Astrocyte (in vitro differentiated cells and primary cell): ENCODE measurements at regions not wholly inside any gene's neighbourhood (a gene's known extent, or its start where the extent isn't known, plus 50 kb on each side); places are given as distances from the start of the nearest gene placed in this dataset.

Experiments used
- DNase-seq: peaks from one replicate; pipeline ENCODE4 v3.0.0-alpha.2; 2010; ENCODE audit warnings: low read depth
- FAIRE-seq: peaks from 2 replicates; lab custom pipeline; 2011; peaks lifted over from hg19 to GRCh38; lab: Jason Lieb, UNC
- H2AFZ ChIP-seq: 2 replicates; pipeline ENCODE4 v1.6.0; 2012; ENCODE audit warnings: low read depth, low read length, inconsistent platforms
- H3K27ac ChIP-seq: 2 replicates; pipeline ENCODE4 v1.5.1; 2011; ENCODE audit warnings: low read depth, low read length, inconsistent platforms
- H3K27me3 ChIP-seq: 2 replicates; pipeline ENCODE4 v1.6.0; 2011; ENCODE audit warnings: low read length, inconsistent platforms; ENCODE audit not compliant: insufficient read depth
- H3K36me3 ChIP-seq: 2 replicates; pipeline ENCODE4 v1.5.1; 2011; ENCODE audit warnings: low read length, inconsistent platforms; ENCODE audit not compliant: insufficient read depth
- H3K4me1 ChIP-seq: 2 replicates; pipeline ENCODE4 v1.5.1; 2011; ENCODE audit warnings: low read length, inconsistent platforms; ENCODE audit not compliant: insufficient read depth
- H3K4me2 ChIP-seq: 2 replicates; pipeline ENCODE4 v1.6.0; 2012; ENCODE audit warnings: low read length, inconsistent platforms
- H3K4me3 ChIP-seq: 2 replicates; pipeline ENCODE4 v1.5.1; 2011; ENCODE audit warnings: low read depth, mild to moderate bottlenecking, low read length, inconsistent platforms; ENCODE audit not compliant: insufficient read depth
- H3K79me2 ChIP-seq: 2 replicates; pipeline ENCODE4 v1.6.0; 2012; ENCODE audit warnings: mild to moderate bottlenecking, low read length, inconsistent platforms; ENCODE audit not compliant: insufficient read depth
- H3K9ac ChIP-seq: 2 replicates; pipeline ENCODE4 v1.6.0; 2012; ENCODE audit warnings: mild to moderate bottlenecking, low read length, inconsistent platforms
- H3K9me3 ChIP-seq: 2 replicates; pipeline ENCODE4 v1.5.1; 2012; ENCODE audit warnings: low read depth, mild to moderate bottlenecking, low read length, inconsistent platforms; ENCODE audit not compliant: insufficient read depth
- H4K20me1 ChIP-seq: 2 replicates; pipeline ENCODE4 v1.6.0; 2012; ENCODE audit warnings: low read length, inconsistent platforms; ENCODE audit not compliant: insufficient read depth
- H3K27ac Mint-ChIP-seq: one replicate; pipeline ENCODE4 v1.8.0; 2021; ENCODE audit warnings: mild to moderate bottlenecking, mixed read lengths; ENCODE audit not compliant: unreplicated experiment
- H3K27me3 Mint-ChIP-seq: one replicate; pipeline ENCODE4 v1.8.0; 2021; ENCODE audit warnings: low read depth, mixed read lengths; ENCODE audit not compliant: unreplicated experiment
- H3K36me3 Mint-ChIP-seq: one replicate; pipeline ENCODE4 v1.8.0; 2021; ENCODE audit warnings: low read depth, mixed read lengths; ENCODE audit not compliant: unreplicated experiment
- H3K4me1 Mint-ChIP-seq: one replicate; pipeline ENCODE4 v1.8.0; 2021; ENCODE audit warnings: low read depth, mixed read lengths; ENCODE audit not compliant: unreplicated experiment
- H3K4me3 Mint-ChIP-seq: one replicate; pipeline ENCODE4 v1.8.0; 2021; ENCODE audit warnings: mild to moderate bottlenecking, moderate library complexity, mixed read lengths; ENCODE audit not compliant: unreplicated experiment
- H3K9me3 Mint-ChIP-seq: one replicate; pipeline ENCODE4 v1.8.0; 2021; ENCODE audit warnings: mild to moderate bottlenecking, mixed read lengths; ENCODE audit not compliant: unreplicated experiment
- EZH2 ChIP-seq: IDR thresholded peaks from 2 replicates; pipeline ENCODE4 v1.6.1; 2012; ENCODE audit warnings: mild to moderate bottlenecking, low read length, inconsistent platforms; ENCODE audit not compliant: insufficient read depth
- TF ChIP-seq, protein P1 (sequence below): IDR thresholded peaks from 2 replicates; pipeline ENCODE4 v1.5.1; 2011; ENCODE audit warnings: low read depth, mild to moderate bottlenecking, inconsistent platforms, low read length, moderate library complexity; ENCODE audit not compliant: insufficient read depth

- Histone ChIP-seq H3K27ac (no peak overlapping the region), H3K27me3 (no peaks in the 10 kb centered on the region), H3K36me3 (no peaks in the 10 kb centered on the region), H3K4me1 (no peaks in the 10 kb centered on the region), H2AFZ (no peak overlapping the region), H3K4me2 (no peak overlapping the region), H3K9me3 (no peaks in the 10 kb centered on the region), H3K79me2 (no peaks in the 10 kb centered on the region), H3K4me3 (no peak overlapping the region), H3K9ac (no peak overlapping the region), H4K20me1 (no peaks in the 10 kb centered on the region)
- Mint-ChIP-seq H3K4me1 (no peaks in the 10 kb centered on the region), H3K4me3 (no peak overlapping the region), H3K9me3 (no peaks in the 10 kb centered on the region), H3K36me3 (no peaks in the 10 kb centered on the region), H3K27me3 (no peaks in the 10 kb centered on the region), H3K27ac (no peak overlapping the region)
- no peak for DNase-seq
- TF ChIP-seq EZH2: no peak
- TF ChIP-seq, protein P1, sequence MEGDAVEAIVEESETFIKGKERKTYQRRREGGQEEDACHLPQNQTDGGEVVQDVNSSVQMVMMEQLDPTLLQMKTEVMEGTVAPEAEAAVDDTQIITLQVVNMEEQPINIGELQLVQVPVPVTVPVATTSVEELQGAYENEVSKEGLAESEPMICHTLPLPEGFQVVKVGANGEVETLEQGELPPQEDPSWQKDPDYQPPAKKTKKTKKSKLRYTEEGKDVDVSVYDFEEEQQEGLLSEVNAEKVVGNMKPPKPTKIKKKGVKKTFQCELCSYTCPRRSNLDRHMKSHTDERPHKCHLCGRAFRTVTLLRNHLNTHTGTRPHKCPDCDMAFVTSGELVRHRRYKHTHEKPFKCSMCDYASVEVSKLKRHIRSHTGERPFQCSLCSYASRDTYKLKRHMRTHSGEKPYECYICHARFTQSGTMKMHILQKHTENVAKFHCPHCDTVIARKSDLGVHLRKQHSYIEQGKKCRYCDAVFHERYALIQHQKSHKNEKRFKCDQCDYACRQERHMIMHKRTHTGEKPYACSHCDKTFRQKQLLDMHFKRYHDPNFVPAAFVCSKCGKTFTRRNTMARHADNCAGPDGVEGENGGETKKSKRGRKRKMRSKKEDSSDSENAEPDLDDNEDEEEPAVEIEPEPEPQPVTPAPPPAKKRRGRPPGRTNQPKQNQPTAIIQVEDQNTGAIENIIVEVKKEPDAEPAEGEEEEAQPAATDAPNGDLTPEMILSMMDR: no peak
- no peak for FAIRE-seq
These were observed 359.4 kb downstream of the ARAP2 start for GRCh38 chr4:35884714-35885480.

GRCh38 chr4:35897808-35898207 is 346.5 kb downstream of the ARAP2 start:
- Mint-ChIP-seq H3K27ac (no peak overlapping the region), H3K27me3 (no peaks in the 10 kb centered on the region), H3K9me3 (no peaks in the 10 kb centered on the region), H3K4me3 (no peak overlapping the region), H3K36me3 (no peaks in the 10 kb centered on the region), H3K4me1 (no peaks in the 10 kb centered on the region)
- DNase-seq: no peak
- no peak overlapping the region for H3K27ac ChIP-seq
- no peak overlapping the region for H3K4me2 ChIP-seq
- H3K27me3 ChIP-seq: no peaks in the 10 kb centered on the region
- no peak overlapping the region for H3K4me3 ChIP-seq
- TF ChIP-seq, protein P1: no peak
- no peak for TF ChIP-seq EZH2
- H4K20me1 ChIP-seq: no peaks in the 10 kb centered on the region
- FAIRE-seq: peak; percentile 32
- H3K9ac ChIP-seq: no peak overlapping the region
- peaks cover 4% of the 10 kb centered on the region for H3K9me3 ChIP-seq
- H2AFZ ChIP-seq: no peak overlapping the region
- H3K36me3 ChIP-seq: no peaks in the 10 kb centered on the region
- no peaks in the 10 kb centered on the region for H3K4me1 ChIP-seq
- no peaks in the 10 kb centered on the region for H3K79me2 ChIP-seq
